Cardiac septum (tissue), 1 donor: ENCODE measurements at regions not wholly inside any gene's neighbourhood (a gene's known extent, or its start where the extent isn't known, plus 50 kb on each side); places are given as distances from the start of the nearest gene placed in this dataset.

Experiments used
- DNase-seq: peaks from one replicate; pipeline ENCODE4 v3.0.0-alpha.2; 2020; ENCODE audit warnings: low spot score
- intact Hi-C: fragments of 100-400 bp; cut with DNase I; formaldehyde crosslinking; loops from one replicate; pipeline ENCODE4 v1.14.0; 2022
- donor health status: DM: no; HTN: no; CAD: no.

- no peak for DNase-seq
- intact Hi-C loops, result no loop called here
These were observed 93.4 kb upstream of the EGLN3 start for GRCh38 chr14:34044373-34044637.

GRCh38 chr14:34043627-34044372, 92.9 kb upstream of the EGLN3 start:
- intact Hi-C loops, result no loop called here
- DNase-seq, result no peak

- DNase-seq, result no peak
- intact Hi-C loops, result no loop called here
These were observed 90.3 kb upstream of the EGLN3 start for GRCh38 chr14:34041220-34041619.

GRCh38 chr14:34040766-34041165, 89.9 kb upstream of the EGLN3 start:
- DNase-seq, result no peak
- intact Hi-C loops, result no loop called here

- DNase-seq, result no peak
- intact Hi-C loops, result loop anchor here (5.0 to 10.0 kb wide), 3 partner anchors 82 to 195 kb away; no protein-coding TSS in a partner anchor
These were observed 88.7 kb upstream of the EGLN3 start for GRCh38 chr14:34039428-34040047.

- intact Hi-C loops, result loop anchor here (5.0 to 10.0 kb wide), 3 partner anchors 81 to 194 kb away; no protein-coding TSS in a partner anchor
- DNase-seq, result no peak
These were observed 87.6 kb upstream of the EGLN3 start for GRCh38 chr14:34038358-34039057.

GRCh38 chr14:34036319-34036766, 85.5 kb upstream of the EGLN3 start:
- intact Hi-C loops, result loop anchor here (5.0 to 10.0 kb wide), 3 partner anchors 79 to 192 kb away; no protein-coding TSS in a partner anchor
- DNase-seq, result no peak

GRCh38 chr14:34035934-34036250, 85.0 kb upstream of the EGLN3 start:
- intact Hi-C loops, result loop anchor here (1.0 to 10.0 kb wide), 4 partner anchors 45 to 191 kb away; no protein-coding TSS in a partner anchor
- DNase-seq, result no peak

GRCh38 chr14:34035177-34035933, 84.5 kb upstream of the EGLN3 start:
- intact Hi-C loops, result loop anchor here (1.0 to 10.0 kb wide), 4 partner anchors 46 to 191 kb away; no protein-coding TSS in a partner anchor
- peak; percentile 86 for DNase-seq

GRCh38 chr14:34034447-34035176, 83.7 kb upstream of the EGLN3 start:
- intact Hi-C loops, result loop anchor here (1.0 to 10.0 kb wide), 4 partner anchors 47 to 190 kb away; no protein-coding TSS in a partner anchor
- no peak for DNase-seq

GRCh38 chr14:34032720-34033119, 81.8 kb upstream of the EGLN3 start:
- intact Hi-C loops, result loop anchor here (10.0 kb wide), 2 partner anchors 188 to 192 kb away; no protein-coding TSS in a partner anchor
- DNase-seq, result no peak

- intact Hi-C loops, result loop anchor here (10.0 kb wide), 2 partner anchors 186 to 194 kb away; no protein-coding TSS in a partner anchor
- no peak for DNase-seq
These were observed 80.0 kb upstream of the EGLN3 start for GRCh38 chr14:34030864-34031263.

- intact Hi-C loops, result loop anchor here (10.0 kb wide), 2 partner anchors 185 to 195 kb away; no protein-coding TSS in a partner anchor
- no peak for DNase-seq
These were observed 79.1 kb upstream of the EGLN3 start for GRCh38 chr14:34029921-34030334.

GRCh38 chr14:34027990-34028495, 77.2 kb upstream of the EGLN3 start:
- intact Hi-C loops, result no loop called here
- no peak for DNase-seq

GRCh38 chr14:34027130-34027989, 76.5 kb upstream of the EGLN3 start:
- no peak for DNase-seq
- intact Hi-C loops, result no loop called here

GRCh38 chr14:34025325-34026017, 74.6 kb upstream of the EGLN3 start:
- no peak for DNase-seq
- intact Hi-C loops, result no loop called here

- DNase-seq, result no peak
- intact Hi-C loops, result no loop called here
These were observed 73.9 kb upstream of the EGLN3 start for GRCh38 chr14:34024768-34025144.
